Stomach (tissue), 8 donors: ENCODE measurements at regions not wholly inside any gene's neighbourhood (a gene's known extent, or its start where the extent isn't known, plus 50 kb on each side); places are given as distances from the start of the nearest gene placed in this dataset.

Source experiments
- DNase-seq, 2 donors: peaks; one replicate each; pipeline versions ENCODE4 v3.0.0 to v3.0.0-alpha.2; 2013 to 2019
- H3K27ac ChIP-seq, 5 donors: fragments of 200-600 bp in 4 of 5; sonication (generic) in 4 of 5; one replicate each; pipeline ENCODE4 v1.5.1; 2013 to 2019; ENCODE audit warnings: mild to moderate bottlenecking in 1 of 5, moderate library complexity in 1 of 5
- H3K27me3 ChIP-seq, 3 donors: fragments of 200-600 bp; sonication (generic); one replicate each; pipeline ENCODE4 v1.5.1; 2017 to 2019; ENCODE audit warnings: mixed run types in 1 of 3
- H3K36me3 ChIP-seq, 4 donors: fragments of 200-600 bp; sonication (generic); 1 replicate in 3 of 4; 2 replicates in 1 of 4; pipeline ENCODE4 v1.5.1; 2016 to 2019
- H3K4me1 ChIP-seq, 4 donors: fragments of 200-600 bp; sonication (generic); one replicate each; pipeline ENCODE4 v1.5.1; 2016 to 2019
- H3K4me3 ChIP-seq, 4 donors: fragments of 200-600 bp; sonication (generic) in 3 of 4; one replicate each; pipeline ENCODE4 v1.5.1; 2016 to 2019; ENCODE audit warnings: mild to moderate bottlenecking in 1 of 4
- H3K9me3 ChIP-seq, 4 donors: fragments of 200-600 bp; sonication (generic); one replicate each; pipeline ENCODE4 v1.5.1; 2016 to 2019
- EP300 ChIP-seq: sonication (generic); formaldehyde crosslinking; IDR thresholded peaks from one replicate; pipeline ENCODE4 v1.6.1; 2017; ENCODE audit warnings: antibody characterized with exemption
- POLR2A ChIP-seq, 4 donors: fragments of 450-650 bp; IDR thresholded peaks; one replicate each; pipeline ENCODE4 v1.6.1; 2016; ENCODE audit warnings: antibody characterized with exemption in 4 of 4, control low read depth in 2 of 4, mild to moderate bottlenecking in 1 of 4, moderate library complexity in 1 of 4
- POLR2AphosphoS5 ChIP-seq, 3 donors: sonication (generic); formaldehyde crosslinking; IDR thresholded peaks; one replicate each; pipeline ENCODE4 v1.6.1; 2016; ENCODE audit warnings: antibody characterized with exemption in 3 of 3
- WGBS, 5 donors: extraction: QIAGEN DNeasy Blood & Tissue Kit in 3 of 5; methylation state at CpG; one replicate each; pipeline versions ENCODE4 v1.1.5 to v1.1.7; 2013 to 2018; 5-methylcytosine and 5-hydroxymethylcytosine counted together
- intact Hi-C: fragments of 100-400 bp; cut with DNase I; formaldehyde crosslinking; loops from one replicate; pipeline ENCODE4 v1.15.1; 2023; ENCODE audit warnings: low total_unique reads
- TF ChIP-seq, protein P1 (sequence below), 7 experiments: fragments of 450-650 bp in 4 of 7; fragments of 200-600 bp in 3 of 7; sonication (generic) in 3 of 7; IDR thresholded peaks; one replicate each; pipeline ENCODE4 v1.5.1; 2016 to 2019; ENCODE audit warnings: antibody characterized with exemption in 7 of 7, control low read depth in 2 of 7, mild to moderate bottlenecking in 1 of 7
- donor health status: healthy with polysubstance abuse.
- donor health status: Bipolar disorder and iron deficiency.
- donor health status: healthy.

DNA sequence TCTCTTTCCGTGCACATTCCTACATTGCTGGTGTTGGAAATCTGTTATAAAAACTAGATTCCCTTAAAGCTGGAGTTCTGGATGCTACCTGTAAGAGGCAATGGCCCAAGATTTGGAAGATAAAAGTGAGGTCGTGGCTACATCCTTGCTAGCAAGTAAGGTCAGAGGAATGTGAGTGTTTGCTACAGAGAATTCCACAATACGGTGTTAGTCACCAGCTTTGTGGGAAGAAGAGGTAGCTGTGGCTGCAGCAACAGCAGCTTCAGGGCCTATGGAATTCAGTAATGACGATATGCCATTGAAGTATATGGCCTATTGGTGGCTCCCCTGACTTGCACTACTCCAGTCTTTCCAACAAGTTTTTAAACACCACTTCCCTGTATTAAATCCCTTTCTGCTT lies 227.7 kb upstream of the TMEM260 start:
- Histone ChIP-seq H3K4me1 (peaks cover 0 to 2% (median 0%) of the 10 kb centered on the region in 4 donors), H3K9me3 (no peaks in the 10 kb centered on the region), H3K27me3 (no peaks in the 10 kb centered on the region), H3K36me3 (no peaks in the 10 kb centered on the region), H3K4me3 (no peak overlapping the region), H3K27ac (no peak overlapping the region)
- TF ChIP-seq, protein P1, sequence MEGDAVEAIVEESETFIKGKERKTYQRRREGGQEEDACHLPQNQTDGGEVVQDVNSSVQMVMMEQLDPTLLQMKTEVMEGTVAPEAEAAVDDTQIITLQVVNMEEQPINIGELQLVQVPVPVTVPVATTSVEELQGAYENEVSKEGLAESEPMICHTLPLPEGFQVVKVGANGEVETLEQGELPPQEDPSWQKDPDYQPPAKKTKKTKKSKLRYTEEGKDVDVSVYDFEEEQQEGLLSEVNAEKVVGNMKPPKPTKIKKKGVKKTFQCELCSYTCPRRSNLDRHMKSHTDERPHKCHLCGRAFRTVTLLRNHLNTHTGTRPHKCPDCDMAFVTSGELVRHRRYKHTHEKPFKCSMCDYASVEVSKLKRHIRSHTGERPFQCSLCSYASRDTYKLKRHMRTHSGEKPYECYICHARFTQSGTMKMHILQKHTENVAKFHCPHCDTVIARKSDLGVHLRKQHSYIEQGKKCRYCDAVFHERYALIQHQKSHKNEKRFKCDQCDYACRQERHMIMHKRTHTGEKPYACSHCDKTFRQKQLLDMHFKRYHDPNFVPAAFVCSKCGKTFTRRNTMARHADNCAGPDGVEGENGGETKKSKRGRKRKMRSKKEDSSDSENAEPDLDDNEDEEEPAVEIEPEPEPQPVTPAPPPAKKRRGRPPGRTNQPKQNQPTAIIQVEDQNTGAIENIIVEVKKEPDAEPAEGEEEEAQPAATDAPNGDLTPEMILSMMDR (IDR thresholded peaks at IDR 0.05), result no peak
- TF ChIP-seq POLR2AphosphoS5 (IDR thresholded peaks at IDR 0.05) (no peak), POLR2A (IDR thresholded peaks at IDR 0.05) (no peak), EP300 (no peak)
- 85 to 95% (median 93%) methylated on average over 4 of the region's 4 CpGs for WGBS, 5 donors
- intact Hi-C loops, result no loop called here
- DNase-seq, result no peak

DNA sequence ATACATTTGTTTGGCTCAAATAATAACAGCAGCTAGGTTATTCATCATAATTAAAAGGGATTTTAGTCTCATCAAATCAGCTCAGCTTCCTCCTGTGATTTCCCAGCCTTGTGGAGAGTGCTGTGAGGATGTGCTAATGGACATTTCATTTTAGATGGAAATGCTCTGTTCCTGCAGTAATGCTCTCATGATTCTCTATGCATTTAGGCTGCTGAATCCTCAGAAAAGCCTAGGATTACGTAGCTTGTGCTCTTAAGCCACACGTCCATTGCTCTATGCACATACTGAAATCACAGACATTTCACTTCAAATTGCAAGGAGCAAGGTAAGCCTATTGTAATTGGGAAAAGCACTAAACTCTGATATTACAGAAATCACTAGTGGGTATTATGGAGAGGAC lies 226.6 kb upstream of the TMEM260 start:
- 85 to 93% (median 90%) methylated on average over 2 of the region's 2 CpGs for WGBS, 5 donors

DNA sequence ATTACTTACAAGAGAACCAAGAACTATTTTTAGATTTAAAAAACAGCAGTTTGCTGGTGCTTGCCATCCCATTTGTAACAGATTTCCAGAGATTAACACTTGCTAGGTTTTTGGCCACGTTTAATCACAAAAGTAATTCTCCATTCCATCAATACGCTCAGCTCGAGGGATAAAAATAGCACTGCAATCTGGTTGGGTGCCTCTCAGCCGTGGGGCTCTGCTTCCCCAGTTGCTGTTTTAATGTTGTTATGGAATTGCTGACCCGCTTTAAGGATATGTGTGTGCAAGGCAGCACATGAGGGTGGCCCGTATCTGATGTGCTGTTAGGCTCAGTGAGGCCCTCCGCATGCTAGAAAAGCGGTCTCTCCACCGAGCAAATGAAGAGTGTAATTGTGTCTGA lies 222.2 kb upstream of the TMEM260 start:
- Histone ChIP-seq H3K4me1 (peaks cover 0 to 11% (median 4%) of the 10 kb centered on the region in 4 donors), H3K27me3 (no peaks in the 10 kb centered on the region), H3K36me3 (no peaks in the 10 kb centered on the region), H3K9me3 (no peaks in the 10 kb centered on the region), H3K27ac (peak overlapping the region in 1 of 5 donors; percentile 6), H3K4me3 (no peak overlapping the region)
- peak in 1 of 2 donors; percentile 41 for DNase-seq
- intact Hi-C loops, result no loop called here
- WGBS, 5 donors, result 60 to 82% (median 75%) methylated on average over 9 of the region's 9 CpGs
- TF ChIP-seq, protein P1 (IDR thresholded peaks at IDR 0.05), result no peak
- TF ChIP-seq POLR2AphosphoS5 (IDR thresholded peaks at IDR 0.05) (no peak), EP300 (no peak), POLR2A (IDR thresholded peaks at IDR 0.05) (no peak)

More for the DNA sequence above, 226.6 kb upstream of the TMEM260 start:
- H3K27ac ChIP-seq, result no peak overlapping the region
- H3K9me3 ChIP-seq, result no peaks in the 10 kb centered on the region
- H3K27me3 ChIP-seq, result no peaks in the 10 kb centered on the region
- TF ChIP-seq, protein P1 (IDR thresholded peaks at IDR 0.05), result no peak
- no peak for TF ChIP-seq EP300
- peaks cover 0 to 10% (median 4%) of the 10 kb centered on the region in 4 donors for H3K4me1 ChIP-seq
- intact Hi-C loops, result no loop called here
- no peak overlapping the region for H3K4me3 ChIP-seq
- H3K36me3 ChIP-seq, result no peaks in the 10 kb centered on the region
- DNase-seq, result no peak

DNA sequence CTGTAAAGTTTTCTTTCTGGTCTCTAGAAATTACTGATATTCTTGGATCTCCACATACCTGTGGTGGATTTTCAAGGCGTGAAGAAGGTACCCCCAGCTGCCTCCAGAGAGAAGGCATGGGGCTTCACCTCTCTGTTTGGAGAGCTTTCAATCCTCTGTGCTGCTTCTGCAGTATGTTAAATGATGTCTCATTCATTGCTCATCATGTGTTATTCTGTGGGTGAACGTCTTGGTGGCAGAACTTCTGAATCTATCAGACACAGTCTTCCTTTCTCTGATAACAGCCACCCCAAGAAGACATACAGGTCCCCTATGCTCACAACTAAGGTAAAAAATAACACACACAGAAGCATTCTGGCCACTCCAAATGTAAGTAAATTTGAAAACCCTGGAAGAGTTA lies 221.3 kb upstream of the TMEM260 start:
- no peaks in the 10 kb centered on the region for H3K36me3 ChIP-seq
- H3K27ac ChIP-seq, result no peak overlapping the region
- intact Hi-C loops, result no loop called here
- TF ChIP-seq POLR2AphosphoS5 (IDR thresholded peaks at IDR 0.05) (no peak), EP300 (no peak), POLR2A (IDR thresholded peaks at IDR 0.05) (no peak)
- TF ChIP-seq, protein P1 (IDR thresholded peaks at IDR 0.05), result no peak
- DNase-seq, result no peak
- H3K4me3 ChIP-seq, result no peak overlapping the region
- H3K27me3 ChIP-seq, result no peaks in the 10 kb centered on the region
- peaks cover 0 to 11% (median 4%) of the 10 kb centered on the region in 4 donors for H3K4me1 ChIP-seq
- 49 to 78% (median 73%) methylated on average over 2 of the region's 2 CpGs for WGBS, 5 donors
- H3K9me3 ChIP-seq, result no peaks in the 10 kb centered on the region
